GM12891 (cell line): ENCODE measurements at regions not wholly inside any gene's neighbourhood (a gene's known extent, or its start where the extent isn't known, plus 50 kb on each side); places are given as distances from the start of the nearest gene placed in this dataset.

Source experiments
- PAX5 ChIP-seq: IDR thresholded peaks from 2 replicates; pipeline ENCODE4 v1.6.1; 2011; ENCODE audit warnings: low read length, moderate library complexity, mild to moderate bottlenecking; ENCODE audit not compliant: insufficient read depth, severe bottlenecking
- POLR2A ChIP-seq: IDR thresholded peaks from 2 replicates; pipeline ENCODE4 v1.6.1; 2011; ENCODE audit warnings: low read depth, low read length, control low read depth
- POLR2AphosphoS5 ChIP-seq: IDR thresholded peaks from 2 replicates; pipeline ENCODE4 v1.6.1; 2011; ENCODE audit warnings: low read depth, low read length, control low read depth
- POU2F2 ChIP-seq: IDR thresholded peaks from 2 replicates; pipeline ENCODE4 v1.6.1; 2011; ENCODE audit warnings: low read depth, mild to moderate bottlenecking, control low read depth, low read length, moderate library complexity
- SPI1 ChIP-seq: IDR thresholded peaks from 2 replicates; pipeline ENCODE4 v1.6.1; 2011; ENCODE audit warnings: low read depth, low read length, control low read depth
- TAF1 ChIP-seq: IDR thresholded peaks from 2 replicates; pipeline ENCODE4 v1.6.1; 2011; ENCODE audit warnings: low read depth, low read length, control low read depth

DNA sequence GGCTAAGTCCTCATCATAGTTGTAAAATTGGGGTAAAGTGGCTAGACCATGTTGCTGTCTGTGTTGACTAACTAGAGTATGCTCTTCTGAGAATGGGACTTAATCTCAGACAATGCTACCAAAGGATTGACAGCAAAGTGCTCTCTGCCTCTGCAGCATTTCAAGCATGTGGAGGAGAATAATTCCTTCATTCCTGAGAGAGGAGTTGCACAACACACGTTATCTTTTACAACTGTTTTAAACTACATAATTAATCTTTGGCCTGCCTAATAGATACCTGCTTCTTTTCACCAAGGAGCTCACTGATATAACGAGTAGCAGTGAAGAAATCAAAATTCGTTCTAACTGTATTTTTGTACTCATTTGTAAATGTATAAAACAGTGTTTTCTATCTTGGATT is 2172.2 kb downstream of the PCDH9 start:
- TF ChIP-seq POLR2A (no peak), SPI1 (no peak), PAX5 (no peak), POLR2AphosphoS5 (no peak), TAF1 (no peak), POU2F2 (no peak)
